RWPE1 (cell line): ENCODE measurements at regions not wholly inside any gene's neighbourhood (a gene's known extent, or its start where the extent isn't known, plus 50 kb on each side); places are given as distances from the start of the nearest gene placed in this dataset.

Experiments
- CTCF ChIA-PET: fragments of 350-600 bp; sonication (Branson Sonifier 250); formaldehyde crosslinking; extraction: SDS; loops from one replicate; lab custom pipeline; 2021; lab: Yijun Ruan, JAX
- POLR2A ChIA-PET: fragments of 400-600 bp; formaldehyde crosslinking; extraction: SDS; loops from one replicate; lab custom pipeline; 2020; ENCODE audit warnings: antibody characterized with exemption; ENCODE audit not compliant: low non-redundant PET; lab: Yijun Ruan, JAX
- DNase-seq: peaks from one replicate; pipeline ENCODE4 v3.0.0; 2012; ENCODE audit warnings: low spot score
- H3K27ac ChIP-seq: fragments of 450-650 bp; 2 replicates; pipeline ENCODE4 v1.5.1; 2017
- TF ChIP-seq, protein P1 (sequence below): fragments of 450-650 bp; conservative IDR thresholded peaks from 2 replicates; pipeline ENCODE4 v1.5.1; 2017; ENCODE audit warnings: low read depth, mild to moderate bottlenecking

DNA sequence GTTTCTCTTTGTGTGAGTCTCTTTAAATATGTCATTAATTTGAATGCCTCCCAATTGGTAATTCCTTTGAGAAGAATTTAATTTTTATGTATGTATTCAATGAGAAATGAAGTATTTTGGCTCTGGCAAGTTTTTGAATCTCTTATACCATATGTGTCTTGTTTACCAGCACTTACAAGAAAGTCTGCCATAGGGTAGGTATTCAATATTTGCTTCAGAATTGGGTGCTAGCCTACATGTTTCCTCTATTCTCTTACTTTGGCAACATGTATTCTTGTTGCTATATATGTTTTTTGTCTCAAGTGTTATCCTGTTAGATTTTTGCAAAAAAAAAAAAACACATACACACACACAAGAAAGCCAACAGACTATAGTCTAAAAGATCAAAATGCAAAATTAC, 350.5 kb upstream of the PRMT6 start:
- no peak overlapping the region for H3K27ac ChIP-seq
- TF ChIP-seq, protein P1, sequence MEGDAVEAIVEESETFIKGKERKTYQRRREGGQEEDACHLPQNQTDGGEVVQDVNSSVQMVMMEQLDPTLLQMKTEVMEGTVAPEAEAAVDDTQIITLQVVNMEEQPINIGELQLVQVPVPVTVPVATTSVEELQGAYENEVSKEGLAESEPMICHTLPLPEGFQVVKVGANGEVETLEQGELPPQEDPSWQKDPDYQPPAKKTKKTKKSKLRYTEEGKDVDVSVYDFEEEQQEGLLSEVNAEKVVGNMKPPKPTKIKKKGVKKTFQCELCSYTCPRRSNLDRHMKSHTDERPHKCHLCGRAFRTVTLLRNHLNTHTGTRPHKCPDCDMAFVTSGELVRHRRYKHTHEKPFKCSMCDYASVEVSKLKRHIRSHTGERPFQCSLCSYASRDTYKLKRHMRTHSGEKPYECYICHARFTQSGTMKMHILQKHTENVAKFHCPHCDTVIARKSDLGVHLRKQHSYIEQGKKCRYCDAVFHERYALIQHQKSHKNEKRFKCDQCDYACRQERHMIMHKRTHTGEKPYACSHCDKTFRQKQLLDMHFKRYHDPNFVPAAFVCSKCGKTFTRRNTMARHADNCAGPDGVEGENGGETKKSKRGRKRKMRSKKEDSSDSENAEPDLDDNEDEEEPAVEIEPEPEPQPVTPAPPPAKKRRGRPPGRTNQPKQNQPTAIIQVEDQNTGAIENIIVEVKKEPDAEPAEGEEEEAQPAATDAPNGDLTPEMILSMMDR: no peak
- POLR2A ChIA-PET: no interaction called here
- no peak for DNase-seq
- CTCF ChIA-PET: no interaction called here

DNA sequence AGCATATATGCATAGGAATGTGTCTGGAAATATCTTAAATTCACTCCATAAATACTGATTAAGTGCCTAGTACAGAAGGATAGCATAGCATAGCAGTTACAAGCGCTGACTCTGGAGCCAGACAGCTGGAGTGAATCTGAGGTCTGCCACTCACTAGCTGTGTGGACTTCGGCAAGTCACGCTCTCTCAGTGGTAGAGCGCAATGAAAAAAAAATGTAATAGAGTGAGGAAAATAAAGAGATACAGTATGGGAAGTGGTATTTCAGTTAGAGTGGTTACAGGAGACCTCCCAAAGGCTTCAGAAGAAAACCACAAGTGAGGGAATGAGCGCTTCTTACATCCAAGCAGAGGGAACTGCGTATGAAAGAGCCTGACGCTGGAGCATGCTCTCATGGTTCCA, 338.9 kb upstream of the PRMT6 start:
- TF ChIP-seq, protein P1: no peak
- H3K27ac ChIP-seq: no peak overlapping the region
- ChIA-PET POLR2A (no interaction called here), CTCF (no interaction called here)
- DNase-seq: no peak

DNA sequence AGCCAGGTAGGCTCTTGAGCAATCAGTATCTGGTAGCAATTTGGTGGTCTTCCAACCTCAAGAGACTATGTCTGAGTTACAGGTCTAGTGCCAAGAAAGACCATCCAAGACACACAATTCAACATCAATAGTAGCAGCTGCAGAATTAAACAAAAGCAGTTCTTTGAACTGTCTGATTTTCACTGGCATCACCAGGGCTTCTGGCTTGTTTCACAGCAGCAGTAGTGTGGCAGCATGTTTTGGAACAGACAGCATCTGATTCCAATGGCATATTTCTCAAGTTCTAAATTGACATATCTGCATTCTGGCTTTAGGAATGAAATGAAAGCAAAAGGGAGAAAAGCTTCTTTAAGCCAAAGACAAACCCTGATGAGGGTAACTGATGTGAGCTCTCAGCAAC, 334.7 kb upstream of the PRMT6 start:
- no peak for DNase-seq
- TF ChIP-seq, protein P1: no peak
- POLR2A ChIA-PET: no interaction called here
- H3K27ac ChIP-seq: no peak overlapping the region
- CTCF ChIA-PET: interaction anchor here (0.5 to 0.7 kb wide), 2 partner anchors 16 to 334 kb away, joined by 3 to 6 read pairs; no protein-coding TSS in a partner anchor

DNA sequence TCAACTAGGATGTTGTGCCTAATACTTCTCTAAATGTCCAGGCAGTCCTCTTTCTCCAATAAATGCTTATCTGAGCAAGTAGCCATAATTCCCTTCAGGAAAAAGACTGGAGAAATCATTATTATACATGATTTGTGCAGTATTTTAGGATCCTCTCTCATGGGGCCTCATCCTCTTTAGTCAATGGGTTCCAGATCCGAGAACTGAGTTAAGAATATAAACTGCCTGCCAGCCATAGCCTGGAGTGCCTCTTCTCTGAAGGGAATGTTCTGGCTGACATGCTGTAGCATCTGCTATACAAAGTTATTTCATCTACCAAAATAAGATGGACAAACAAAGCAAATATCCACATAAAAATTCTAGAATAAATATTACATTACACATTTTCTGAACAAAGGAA, 334.0 kb upstream of the PRMT6 start:
- TF ChIP-seq, protein P1: no peak
- POLR2A ChIA-PET: no interaction called here
- H3K27ac ChIP-seq: no peak overlapping the region
- no peak for DNase-seq
- CTCF ChIA-PET: no interaction called here

DNA sequence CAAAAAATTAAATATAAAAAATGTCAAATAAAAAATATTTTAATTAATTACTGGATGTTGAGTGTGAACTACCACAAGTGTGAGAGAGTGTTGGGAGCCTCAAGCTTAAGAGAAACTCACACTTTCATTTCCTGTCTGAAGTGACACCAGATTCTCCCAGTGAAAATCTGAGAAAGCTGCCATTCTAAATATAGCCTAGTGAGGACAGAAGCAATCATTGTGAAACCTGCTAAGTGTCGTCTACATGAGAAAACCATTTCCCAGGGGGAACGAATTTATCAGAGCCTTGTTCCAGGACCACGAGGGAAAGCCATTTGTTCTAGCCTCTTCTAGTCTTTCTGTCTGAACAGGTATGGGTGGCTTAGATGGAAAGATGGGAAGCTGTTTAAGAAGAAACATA, 329.3 kb upstream of the PRMT6 start:
- ChIA-PET POLR2A (no interaction called here), CTCF (interaction anchor here (0.6 kb wide), 1 partner anchor 85 kb away, joined by 3 read pairs; no protein-coding TSS in a partner anchor)
- no peak overlapping the region for H3K27ac ChIP-seq
- TF ChIP-seq, protein P1: no peak
- DNase-seq: no peak

DNA sequence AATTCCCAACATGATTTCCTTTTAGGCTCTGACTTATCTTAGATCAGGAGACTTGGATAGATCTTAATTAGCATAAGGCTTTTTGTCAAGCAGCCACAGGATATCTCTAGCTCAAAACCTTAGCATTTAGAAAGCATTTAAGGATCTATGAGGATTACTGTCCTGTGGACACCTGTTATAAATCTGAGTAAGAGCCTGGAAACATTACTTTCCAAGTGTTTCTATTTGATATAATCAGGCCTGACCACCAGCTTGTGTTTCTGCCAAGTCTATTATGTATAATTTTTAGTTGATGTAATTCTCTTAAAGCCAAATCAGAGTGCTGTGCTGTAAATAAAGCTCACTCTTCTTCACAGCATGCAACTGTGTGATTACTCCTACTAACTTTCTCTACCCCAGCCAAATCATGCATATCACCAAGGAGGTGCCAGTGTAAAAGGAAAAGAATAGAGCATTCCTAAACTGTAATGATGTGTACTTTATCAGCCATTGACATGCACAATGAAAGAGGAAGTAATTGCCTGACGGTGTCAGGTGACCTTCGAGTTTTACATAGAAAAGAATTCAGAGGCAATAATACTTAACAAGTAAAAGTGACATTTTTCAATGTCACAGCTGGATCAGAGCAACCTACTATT, 309.9 kb upstream of the PRMT6 start:
- CTCF ChIA-PET: no interaction called here
- POLR2A ChIA-PET: no interaction called here
- H3K27ac ChIP-seq: no peak overlapping the region

More for the DNA sequence above, 309.9 kb upstream of the PRMT6 start:
- TF ChIP-seq, protein P1: no peak
- no peak for DNase-seq
